ENCODE measurements at regions not wholly inside any gene's neighbourhood (a gene's known extent, or its start where the extent isn't known, plus 50 kb on each side); places are given as distances from the start of the nearest gene placed in this dataset.

GRCh38 chr20:21033817-21034216 is 72.3 kb downstream of the LINC00237 start:
- no peak for DNase-seq

GRCh38 chr20:21031666-21032065 is 74.5 kb downstream of the LINC00237 start:
- no peak for DNase-seq

GRCh38 chr20:21029341-21029740 is 76.8 kb downstream of the LINC00237 start:
- no peak for DNase-seq

GRCh38 chr20:21028921-21029320 is 77.2 kb downstream of the LINC00237 start:
- no peak for DNase-seq

GRCh38 chr20:21028436-21028835 is 77.7 kb downstream of the LINC00237 start:
- DNase-seq, result no peak

- DNase-seq, result no peak
Measured at GRCh38 chr20:21027569-21027968, 78.6 kb downstream of the LINC00237 start.

GRCh38 chr20:21026951-21027350 is 79.2 kb downstream of the LINC00237 start:
- no peak for DNase-seq

GRCh38 chr20:21024420-21024819 is 81.7 kb downstream of the LINC00237 start:
- DNase-seq, result no peak

GRCh38 chr20:21022925-21023324 is 83.2 kb downstream of the LINC00237 start:
- DNase-seq, result no peak

- no peak for DNase-seq
Measured at GRCh38 chr20:21021472-21021790, 84.7 kb downstream of the LINC00237 start.

GRCh38 chr20:21020659-21021471 is 85.3 kb downstream of the LINC00237 start:
- DNase-seq, result no peak

- no peak for DNase-seq
Measured at GRCh38 chr20:21019814-21020658, 86.1 kb downstream of the LINC00237 start.

GRCh38 chr20:21019468-21019813 is 86.7 kb downstream of the LINC00237 start:
- no peak for DNase-seq

GRCh38 chr20:21018576-21018975 is 87.6 kb downstream of the LINC00237 start:
- no peak for DNase-seq

- no peak for DNase-seq
Measured at GRCh38 chr20:21017528-21018085, 88.6 kb downstream of the LINC00237 start.

GRCh38 chr20:21016751-21017150 is 89.4 kb downstream of the LINC00237 start:
- no peak for DNase-seq

- no peak for DNase-seq
Measured at GRCh38 chr20:21014528-21014927, 91.6 kb downstream of the LINC00237 start.

- no peak for DNase-seq
Measured at GRCh38 chr20:21008951-21009350, 97.2 kb downstream of the LINC00237 start.

- no peak for DNase-seq
Measured at GRCh38 chr20:21006611-21007010, 99.5 kb downstream of the LINC00237 start.

- DNase-seq, result no peak
Measured at GRCh38 chr20:21004386-21005076, 101.6 kb downstream of the LINC00237 start.

- DNase-seq, result no peak
Measured at GRCh38 chr20:21003902-21004301, 102.3 kb downstream of the LINC00237 start.

GRCh38 chr20:21002486-21002885 is 103.7 kb downstream of the LINC00237 start:
- no peak for DNase-seq

GRCh38 chr20:20993372-20993771 is 112.8 kb downstream of the LINC00237 start:
- DNase-seq, result no peak

Data from activated gamma-delta T cell treated with Interleukin-2 at 50 U/mL for 16 hours (primary cell).